WERI-Rb-1 (cell line): ENCODE measurements at regions not wholly inside any gene's neighbourhood (a gene's known extent, or its start where the extent isn't known, plus 50 kb on each side); places are given as distances from the start of the nearest gene placed in this dataset.

Source experiments
- DNase-seq: peaks from one replicate; pipeline ENCODE4 v3.0.0-alpha.2; 2020
- H3K27ac ChIP-seq: fragments of 250-450 bp; sonication (Bioruptor Pico); 2 replicates; pipeline ENCODE4 v1.5.1; 2020; ENCODE audit warnings: mild to moderate bottlenecking, moderate library complexity
- H3K27me3 ChIP-seq: fragments of 250-450 bp; sonication (Bioruptor Pico); 2 replicates; pipeline ENCODE4 v1.5.1; 2021; ENCODE audit warnings: mild to moderate bottlenecking, low read depth, moderate library complexity; ENCODE audit not compliant: insufficient read depth, severe bottlenecking
- H3K36me3 ChIP-seq: fragments of 250-450 bp; sonication (Bioruptor Pico); 2 replicates; pipeline ENCODE4 v1.5.1; 2020; ENCODE audit warnings: mild to moderate bottlenecking, moderate library complexity
- H3K4me3 ChIP-seq: 2 replicates; pipeline ENCODE4 v1.5.1; 2011; ENCODE audit warnings: low read depth, mild to moderate bottlenecking, control low read depth, low read length
- H3K9me3 ChIP-seq: fragments of 250-450 bp; sonication (Bioruptor Pico); 2 replicates; pipeline ENCODE4 v1.5.1; 2021; ENCODE audit warnings: mild to moderate bottlenecking, moderate library complexity; ENCODE audit not compliant: severe bottlenecking
- TF ChIP-seq, protein P1 (sequence below): IDR thresholded peaks from 2 replicates; pipeline ENCODE4 v1.5.1; 2011; ENCODE audit warnings: low read depth, mild to moderate bottlenecking, control low read depth, inconsistent platforms, low read length

DNA sequence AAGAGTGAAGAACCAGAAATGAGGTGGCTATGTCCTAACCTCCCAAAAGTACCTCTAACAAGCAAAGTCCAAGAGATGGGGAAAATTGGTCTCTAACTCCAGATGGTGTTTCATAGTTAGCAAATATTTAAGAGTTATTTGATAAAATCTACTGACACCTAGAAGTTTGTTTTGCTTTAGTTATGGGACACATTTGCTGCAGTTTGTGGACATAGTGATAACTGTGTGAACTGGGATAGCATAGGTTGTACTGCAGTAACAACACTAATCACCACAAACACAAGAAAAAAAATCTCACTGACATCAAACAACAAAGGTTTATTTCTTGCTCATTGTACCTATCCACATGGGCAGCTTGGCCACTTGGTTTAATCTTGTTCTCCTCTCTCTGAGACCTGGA is 965.0 kb upstream of the SPRY2 start:
- no peak for DNase-seq
- H3K36me3 ChIP-seq, result no peaks in the 10 kb centered on the region
- no peaks in the 10 kb centered on the region for H3K9me3 ChIP-seq
- no peak overlapping the region for H3K27ac ChIP-seq
- no peak overlapping the region for H3K4me3 ChIP-seq
- H3K27me3 ChIP-seq, result no peaks in the 10 kb centered on the region
- TF ChIP-seq, protein P1, sequence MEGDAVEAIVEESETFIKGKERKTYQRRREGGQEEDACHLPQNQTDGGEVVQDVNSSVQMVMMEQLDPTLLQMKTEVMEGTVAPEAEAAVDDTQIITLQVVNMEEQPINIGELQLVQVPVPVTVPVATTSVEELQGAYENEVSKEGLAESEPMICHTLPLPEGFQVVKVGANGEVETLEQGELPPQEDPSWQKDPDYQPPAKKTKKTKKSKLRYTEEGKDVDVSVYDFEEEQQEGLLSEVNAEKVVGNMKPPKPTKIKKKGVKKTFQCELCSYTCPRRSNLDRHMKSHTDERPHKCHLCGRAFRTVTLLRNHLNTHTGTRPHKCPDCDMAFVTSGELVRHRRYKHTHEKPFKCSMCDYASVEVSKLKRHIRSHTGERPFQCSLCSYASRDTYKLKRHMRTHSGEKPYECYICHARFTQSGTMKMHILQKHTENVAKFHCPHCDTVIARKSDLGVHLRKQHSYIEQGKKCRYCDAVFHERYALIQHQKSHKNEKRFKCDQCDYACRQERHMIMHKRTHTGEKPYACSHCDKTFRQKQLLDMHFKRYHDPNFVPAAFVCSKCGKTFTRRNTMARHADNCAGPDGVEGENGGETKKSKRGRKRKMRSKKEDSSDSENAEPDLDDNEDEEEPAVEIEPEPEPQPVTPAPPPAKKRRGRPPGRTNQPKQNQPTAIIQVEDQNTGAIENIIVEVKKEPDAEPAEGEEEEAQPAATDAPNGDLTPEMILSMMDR, result no peak

DNA sequence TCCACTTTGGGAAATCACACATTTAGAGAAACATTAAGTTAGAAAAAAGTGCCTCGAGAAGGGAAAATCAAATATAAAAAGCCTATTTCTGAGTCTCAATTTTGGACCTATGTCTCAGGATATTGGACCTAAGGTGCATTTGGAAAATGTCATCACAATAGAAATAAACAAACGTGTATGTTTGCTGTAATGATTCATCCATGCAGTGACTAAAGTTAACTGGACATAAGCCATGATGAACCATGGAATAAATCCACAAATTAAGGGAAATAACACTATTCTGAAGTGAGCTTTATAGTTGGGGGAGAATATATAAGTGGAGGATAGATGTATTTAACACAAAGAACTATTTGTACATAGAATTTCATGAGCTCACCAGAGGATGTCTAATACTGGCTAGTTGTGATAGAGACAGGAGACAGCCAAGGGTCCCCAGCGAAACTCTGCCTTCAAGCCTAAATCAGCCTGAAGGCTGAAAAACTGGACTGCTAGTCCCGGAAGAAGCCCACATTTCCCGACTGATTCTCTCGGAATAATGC is 963.3 kb upstream of the SPRY2 start:
- Histone ChIP-seq H3K27ac (no peak overlapping the region), H3K36me3 (no peaks in the 10 kb centered on the region), H3K9me3 (no peaks in the 10 kb centered on the region), H3K27me3 (no peaks in the 10 kb centered on the region), H3K4me3 (no peak overlapping the region)
- no peak for DNase-seq
- TF ChIP-seq, protein P1, result no peak

DNA sequence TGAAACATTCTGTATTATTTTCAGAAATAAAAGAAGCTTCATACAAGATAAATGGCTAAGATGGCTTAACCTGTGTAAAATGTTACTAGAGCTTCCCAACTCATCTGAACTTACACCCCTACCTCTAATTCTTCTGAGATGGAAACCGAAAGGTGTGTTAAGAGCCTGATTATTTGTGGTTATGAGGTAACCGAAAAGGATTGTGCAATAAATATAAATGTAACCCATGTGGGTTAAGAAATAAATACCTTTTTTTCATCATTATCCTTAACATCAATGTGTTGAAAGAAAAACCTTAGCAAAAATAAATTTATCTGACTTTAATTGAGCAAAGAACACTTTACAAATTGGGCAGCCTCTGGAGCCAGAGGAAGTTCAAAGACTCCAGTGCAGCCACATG is 961.8 kb upstream of the SPRY2 start:
- TF ChIP-seq, protein P1, result no peak
- no peak overlapping the region for H3K27ac ChIP-seq
- H3K27me3 ChIP-seq, result no peaks in the 10 kb centered on the region
- no peak overlapping the region for H3K4me3 ChIP-seq
- no peaks in the 10 kb centered on the region for H3K36me3 ChIP-seq
- H3K9me3 ChIP-seq, result no peaks in the 10 kb centered on the region
- no peak for DNase-seq

DNA sequence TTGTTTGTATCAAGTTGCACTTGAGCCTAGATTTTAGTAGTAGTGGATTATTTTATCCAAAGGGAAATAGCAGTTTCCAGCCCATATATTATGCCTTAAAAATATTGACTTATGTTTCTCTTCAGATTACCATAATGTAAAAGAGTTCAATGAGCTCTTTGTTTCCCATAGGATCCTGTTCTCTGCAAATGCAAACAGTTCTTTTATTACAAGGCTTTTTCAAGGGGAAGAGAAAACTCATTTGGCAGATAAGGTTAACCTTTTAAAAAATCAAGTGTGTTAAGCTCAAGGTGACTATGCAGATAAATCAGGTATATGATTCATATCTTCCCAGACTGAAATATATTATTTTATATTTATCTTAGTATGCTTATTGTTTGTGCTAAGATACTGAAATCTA is 961.2 kb upstream of the SPRY2 start:
- H3K9me3 ChIP-seq, result no peaks in the 10 kb centered on the region
- no peaks in the 10 kb centered on the region for H3K36me3 ChIP-seq
- no peak for DNase-seq
- no peak overlapping the region for H3K4me3 ChIP-seq
- TF ChIP-seq, protein P1, result no peak
- H3K27ac ChIP-seq, result no peak overlapping the region
- no peaks in the 10 kb centered on the region for H3K27me3 ChIP-seq

DNA sequence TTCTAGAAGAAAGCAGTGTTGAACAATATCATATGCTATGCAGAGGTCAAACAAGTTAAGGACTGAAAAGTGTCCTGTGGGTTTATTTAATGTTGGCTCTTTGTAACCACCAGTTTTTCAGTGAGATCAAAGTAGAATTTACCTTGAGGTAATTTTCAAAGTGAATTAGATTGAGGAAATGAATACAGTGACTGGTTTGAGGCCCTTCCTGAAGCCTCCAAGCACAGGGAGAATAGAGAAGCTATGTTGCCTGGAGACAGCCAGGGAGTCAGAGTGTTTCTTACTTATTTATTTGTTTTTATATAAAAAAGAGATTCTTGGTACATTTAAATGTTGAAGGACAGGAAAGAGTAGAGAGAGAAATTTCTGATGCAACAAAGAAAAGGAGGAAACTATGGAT is 954.3 kb upstream of the SPRY2 start:
- no peak overlapping the region for H3K27ac ChIP-seq
- TF ChIP-seq, protein P1, result no peak
- no peak for DNase-seq
- no peak overlapping the region for H3K4me3 ChIP-seq
- H3K27me3 ChIP-seq, result no peaks in the 10 kb centered on the region
- H3K9me3 ChIP-seq, result no peaks in the 10 kb centered on the region
- no peaks in the 10 kb centered on the region for H3K36me3 ChIP-seq

DNA sequence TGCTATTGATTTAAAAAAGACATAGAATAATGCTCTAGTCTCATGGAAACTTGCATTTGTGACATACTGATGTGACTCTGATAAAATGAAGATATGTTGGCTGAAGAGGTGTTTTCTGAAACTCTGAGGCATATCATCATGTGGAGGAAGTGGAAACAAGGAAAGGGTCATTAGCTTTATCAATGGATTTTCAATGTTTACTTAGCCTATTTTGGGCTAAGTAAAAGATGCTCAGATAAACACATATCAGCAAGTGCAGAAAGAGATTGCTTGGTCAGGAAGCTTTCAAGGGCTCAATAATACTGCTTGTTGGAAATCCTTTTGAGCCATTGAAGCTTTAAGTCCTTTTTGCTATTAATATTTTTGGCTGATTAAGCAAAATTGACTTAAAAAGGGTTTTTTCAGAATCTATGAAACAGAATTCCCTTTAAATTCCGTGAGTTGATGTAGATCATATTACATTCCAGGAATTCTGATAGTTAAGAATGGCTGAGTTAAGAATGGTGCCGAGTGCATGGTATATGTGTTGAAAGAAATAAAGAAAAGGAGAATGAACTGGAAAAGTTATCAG is 952.8 kb upstream of the SPRY2 start:
- DNase-seq, result no peak
- Histone ChIP-seq H3K36me3 (no peaks in the 10 kb centered on the region), H3K9me3 (no peaks in the 10 kb centered on the region), H3K27me3 (no peaks in the 10 kb centered on the region), H3K4me3 (no peak overlapping the region), H3K27ac (no peak overlapping the region)
- TF ChIP-seq, protein P1, result no peak
